GM10266 (cell line): ENCODE measurements at regions not wholly inside any gene's neighbourhood (a gene's known extent, or its start where the extent isn't known, plus 50 kb on each side); places are given as distances from the start of the nearest gene placed in this dataset.
A peak's percentile ranks its signal among the peaks of the same experiment; 100 is the strongest.

Experiments
- DNase-seq: peaks from one replicate; pipeline ENCODE4 v3.0.0; 2012; ENCODE audit errors: extremely low spot score
- TF ChIP-seq, protein P1 (sequence below): IDR thresholded peaks from 2 replicates; pipeline ENCODE4 v1.5.1; 2012; ENCODE audit warnings: mild to moderate bottlenecking, low read depth; ENCODE audit not compliant: control insufficient read depth, insufficient read depth; ENCODE audit errors: missing control alignments

- peak; percentile 19 for DNase-seq
- TF ChIP-seq, protein P1, sequence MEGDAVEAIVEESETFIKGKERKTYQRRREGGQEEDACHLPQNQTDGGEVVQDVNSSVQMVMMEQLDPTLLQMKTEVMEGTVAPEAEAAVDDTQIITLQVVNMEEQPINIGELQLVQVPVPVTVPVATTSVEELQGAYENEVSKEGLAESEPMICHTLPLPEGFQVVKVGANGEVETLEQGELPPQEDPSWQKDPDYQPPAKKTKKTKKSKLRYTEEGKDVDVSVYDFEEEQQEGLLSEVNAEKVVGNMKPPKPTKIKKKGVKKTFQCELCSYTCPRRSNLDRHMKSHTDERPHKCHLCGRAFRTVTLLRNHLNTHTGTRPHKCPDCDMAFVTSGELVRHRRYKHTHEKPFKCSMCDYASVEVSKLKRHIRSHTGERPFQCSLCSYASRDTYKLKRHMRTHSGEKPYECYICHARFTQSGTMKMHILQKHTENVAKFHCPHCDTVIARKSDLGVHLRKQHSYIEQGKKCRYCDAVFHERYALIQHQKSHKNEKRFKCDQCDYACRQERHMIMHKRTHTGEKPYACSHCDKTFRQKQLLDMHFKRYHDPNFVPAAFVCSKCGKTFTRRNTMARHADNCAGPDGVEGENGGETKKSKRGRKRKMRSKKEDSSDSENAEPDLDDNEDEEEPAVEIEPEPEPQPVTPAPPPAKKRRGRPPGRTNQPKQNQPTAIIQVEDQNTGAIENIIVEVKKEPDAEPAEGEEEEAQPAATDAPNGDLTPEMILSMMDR = peak; percentile 63
These were observed 152.1 kb upstream of the TBC1D5 start for GRCh38 chr3:17894434-17895060.

GRCh38 chr3:17891139-17891856 is 148.9 kb upstream of the TBC1D5 start:
- TF ChIP-seq, protein P1 = no peak

DNA sequence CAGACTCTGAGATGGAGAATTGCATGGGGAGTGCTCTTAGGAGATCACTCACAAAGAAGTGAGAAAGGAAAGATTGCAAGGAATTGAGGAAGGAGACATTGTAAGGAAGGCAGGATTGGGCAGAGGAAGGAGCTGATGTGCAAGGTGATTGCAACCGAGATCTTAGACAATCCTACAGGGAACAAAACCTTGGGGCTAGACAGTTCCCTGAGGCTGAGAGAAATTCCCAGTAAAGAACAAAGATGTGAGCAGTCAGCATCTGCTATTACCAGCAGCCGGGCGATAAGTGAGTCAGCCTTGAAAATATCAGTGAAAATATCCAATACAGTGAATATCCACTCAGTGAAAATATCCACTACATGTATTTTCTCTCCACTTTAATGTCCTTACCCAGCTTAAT is 143.6 kb upstream of the TBC1D5 start:
- DNase-seq = no peak
- TF ChIP-seq, protein P1 = no peak

More at GRCh38 chr3:17891139-17891856, 148.9 kb upstream of the TBC1D5 start:
- DNase-seq = no peak

- no peak for DNase-seq
- TF ChIP-seq, protein P1 = no peak
These were observed 140.6 kb upstream of the TBC1D5 start for GRCh38 chr3:17882981-17883380.

GRCh38 chr3:17877299-17877698 is 134.9 kb upstream of the TBC1D5 start:
- TF ChIP-seq, protein P1 = no peak
- DNase-seq = no peak

- TF ChIP-seq, protein P1 = no peak
- no peak for DNase-seq
These were observed 132.2 kb upstream of the TBC1D5 start for GRCh38 chr3:17874636-17875035.

DNA sequence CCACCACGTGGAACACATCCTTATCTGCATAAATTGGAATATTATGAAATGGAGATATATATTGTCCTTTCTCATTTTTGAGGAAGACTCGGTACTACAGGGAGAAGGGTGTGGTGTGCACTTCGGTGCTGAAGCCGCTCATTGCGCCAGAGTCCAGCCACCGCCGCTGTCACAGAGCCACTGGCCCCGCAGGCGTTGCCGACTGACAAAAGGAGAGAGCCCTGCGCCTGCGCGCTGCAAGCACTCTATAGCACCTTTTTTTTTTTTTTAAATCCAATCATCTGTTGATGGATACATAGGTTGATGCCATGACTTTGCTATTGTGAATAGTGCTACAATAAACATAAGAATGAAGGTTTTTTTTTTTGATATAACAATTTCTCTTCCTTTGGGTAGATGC is 130.0 kb upstream of the TBC1D5 start:
- DNase-seq = no peak
- TF ChIP-seq, protein P1 = no peak
